Type B pancreatic cell (in vitro differentiated cells): ENCODE measurements at regions not wholly inside any gene's neighbourhood (a gene's known extent, or its start where the extent isn't known, plus 50 kb on each side); places are given as distances from the start of the nearest gene placed in this dataset.

ENCODE experiments used
- DNase-seq: peaks from one replicate; pipeline ENCODE4 v3.0.0; 2021; ENCODE audit warnings: mixed read lengths; ENCODE audit not compliant: unreplicated experiment; ENCODE audit errors: extremely low spot score
- H3K27ac Mint-ChIP-seq: 2 replicates; pipeline ENCODE4 v1.8.0; 2021; ENCODE audit warnings: mild to moderate bottlenecking, mixed read lengths
- H3K27me3 Mint-ChIP-seq: 2 replicates; pipeline ENCODE4 v1.8.0; 2021; ENCODE audit warnings: mixed read lengths
- H3K36me3 Mint-ChIP-seq: 2 replicates; pipeline ENCODE4 v1.8.0; 2021; ENCODE audit warnings: mixed read lengths
- H3K4me1 Mint-ChIP-seq: one replicate; pipeline ENCODE4 v1.8.0; 2021; ENCODE audit warnings: mixed read lengths; ENCODE audit not compliant: unreplicated experiment
- H3K4me3 Mint-ChIP-seq: 2 replicates; pipeline ENCODE4 v1.8.0; 2021; ENCODE audit warnings: mild to moderate bottlenecking, mixed read lengths
- H3K9me3 Mint-ChIP-seq: 2 replicates; pipeline ENCODE4 v1.8.0; 2021; ENCODE audit warnings: mixed read lengths
- TF ChIP-seq, protein P1 (sequence below): fragments of 200-600 bp; sonication (generic); conservative IDR thresholded peaks from 2 replicates; pipeline ENCODE4 v1.5.0; 2021; ENCODE audit warnings: antibody characterized with exemption, mild to moderate bottlenecking

DNA sequence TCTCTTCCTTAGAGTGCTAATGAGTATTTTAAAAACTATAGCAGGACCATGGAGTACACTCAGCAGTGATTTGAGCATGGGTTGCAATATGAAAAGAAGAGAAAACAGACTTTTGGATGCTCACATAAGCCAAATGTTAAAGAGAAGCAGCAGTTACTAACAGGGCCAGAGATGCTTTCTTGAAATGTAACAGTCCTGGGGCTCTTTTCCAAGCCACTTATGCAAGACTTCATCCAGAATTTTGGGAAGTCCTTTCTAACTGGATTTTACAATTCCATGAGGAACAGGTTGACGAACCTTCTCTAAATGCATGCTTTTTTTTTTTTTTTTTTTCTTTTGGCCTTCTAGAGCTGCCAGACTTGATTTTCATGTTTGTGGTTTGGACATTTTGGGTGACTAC is 282.0 kb downstream of the SEC23IP start:
- no peak overlapping the region for H3K27ac Mint-ChIP-seq
- H3K9me3 Mint-ChIP-seq = no peaks in the 10 kb centered on the region
- H3K4me1 Mint-ChIP-seq = no peaks in the 10 kb centered on the region
- H3K36me3 Mint-ChIP-seq = no peaks in the 10 kb centered on the region
- H3K4me3 Mint-ChIP-seq = no peak overlapping the region
- peaks cover 3% of the 10 kb centered on the region for H3K27me3 Mint-ChIP-seq
- TF ChIP-seq, protein P1, sequence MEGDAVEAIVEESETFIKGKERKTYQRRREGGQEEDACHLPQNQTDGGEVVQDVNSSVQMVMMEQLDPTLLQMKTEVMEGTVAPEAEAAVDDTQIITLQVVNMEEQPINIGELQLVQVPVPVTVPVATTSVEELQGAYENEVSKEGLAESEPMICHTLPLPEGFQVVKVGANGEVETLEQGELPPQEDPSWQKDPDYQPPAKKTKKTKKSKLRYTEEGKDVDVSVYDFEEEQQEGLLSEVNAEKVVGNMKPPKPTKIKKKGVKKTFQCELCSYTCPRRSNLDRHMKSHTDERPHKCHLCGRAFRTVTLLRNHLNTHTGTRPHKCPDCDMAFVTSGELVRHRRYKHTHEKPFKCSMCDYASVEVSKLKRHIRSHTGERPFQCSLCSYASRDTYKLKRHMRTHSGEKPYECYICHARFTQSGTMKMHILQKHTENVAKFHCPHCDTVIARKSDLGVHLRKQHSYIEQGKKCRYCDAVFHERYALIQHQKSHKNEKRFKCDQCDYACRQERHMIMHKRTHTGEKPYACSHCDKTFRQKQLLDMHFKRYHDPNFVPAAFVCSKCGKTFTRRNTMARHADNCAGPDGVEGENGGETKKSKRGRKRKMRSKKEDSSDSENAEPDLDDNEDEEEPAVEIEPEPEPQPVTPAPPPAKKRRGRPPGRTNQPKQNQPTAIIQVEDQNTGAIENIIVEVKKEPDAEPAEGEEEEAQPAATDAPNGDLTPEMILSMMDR = no peak
- no peak for DNase-seq

GRCh38 chr10:120177330-120177729 is 279.7 kb upstream of the PLPP4 start:
- TF ChIP-seq, protein P1 = no peak
- H3K27me3 Mint-ChIP-seq = peaks cover 2% of the 10 kb centered on the region
- no peak for DNase-seq
- H3K9me3 Mint-ChIP-seq = no peaks in the 10 kb centered on the region
- H3K36me3 Mint-ChIP-seq = no peaks in the 10 kb centered on the region
- no peaks in the 10 kb centered on the region for H3K4me1 Mint-ChIP-seq
- H3K27ac Mint-ChIP-seq = no peak overlapping the region
- H3K4me3 Mint-ChIP-seq = no peak overlapping the region

DNA sequence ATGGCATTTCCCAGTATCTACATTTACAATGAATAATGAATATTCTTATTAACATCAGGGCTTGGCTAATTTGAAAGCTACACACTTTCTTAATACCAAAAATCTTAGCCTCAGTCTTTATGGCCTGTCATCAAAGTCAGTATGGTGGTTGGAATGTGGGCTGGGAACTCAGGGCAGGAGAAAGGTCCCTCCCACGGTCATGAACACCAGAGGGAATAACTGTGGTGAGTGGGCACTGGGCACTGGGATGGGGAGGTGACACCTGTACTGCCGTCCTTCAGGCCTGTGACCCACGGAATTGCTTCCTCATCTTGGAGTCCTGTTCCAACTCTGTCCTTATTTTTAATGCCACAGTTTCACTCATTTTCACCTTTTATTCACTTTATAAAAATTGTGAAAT is 276.9 kb upstream of the PLPP4 start:
- no peak overlapping the region for H3K4me3 Mint-ChIP-seq
- TF ChIP-seq, protein P1 = no peak
- H3K27me3 Mint-ChIP-seq = peaks cover 2% of the 10 kb centered on the region
- no peak overlapping the region for H3K27ac Mint-ChIP-seq
- no peaks in the 10 kb centered on the region for H3K4me1 Mint-ChIP-seq
- no peak for DNase-seq
- H3K36me3 Mint-ChIP-seq = no peaks in the 10 kb centered on the region
- no peaks in the 10 kb centered on the region for H3K9me3 Mint-ChIP-seq

DNA sequence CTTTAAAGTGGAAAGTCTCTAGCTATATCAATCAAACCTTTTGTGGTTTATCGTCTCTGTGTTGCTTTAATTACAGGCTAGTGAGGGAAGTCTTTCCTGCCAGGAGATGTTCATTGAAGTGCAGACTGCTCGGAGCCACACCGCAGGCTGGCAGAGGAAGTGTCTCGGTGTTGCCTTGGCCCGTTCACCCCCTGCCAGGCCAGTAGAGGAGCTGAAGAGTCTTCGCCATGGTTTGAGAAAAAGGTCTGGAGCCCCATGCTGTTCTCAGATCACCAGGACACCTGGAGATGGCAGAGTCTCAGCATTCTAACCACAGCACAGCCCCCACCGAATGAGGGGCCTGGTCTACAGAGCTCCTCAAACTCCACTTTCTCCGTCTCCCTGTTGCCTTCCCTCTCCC is 275.9 kb upstream of the PLPP4 start:
- no peak for DNase-seq
- H3K4me1 Mint-ChIP-seq = no peaks in the 10 kb centered on the region
- TF ChIP-seq, protein P1 = no peak
- peaks cover 4% of the 10 kb centered on the region for H3K9me3 Mint-ChIP-seq
- no peak overlapping the region for H3K27ac Mint-ChIP-seq
- no peaks in the 10 kb centered on the region for H3K36me3 Mint-ChIP-seq
- H3K4me3 Mint-ChIP-seq = no peak overlapping the region
- peaks cover 7% of the 10 kb centered on the region for H3K27me3 Mint-ChIP-seq

GRCh38 chr10:120182431-120182830 is 274.6 kb upstream of the PLPP4 start:
- Mint-ChIP-seq H3K27me3 (peaks cover 7% of the 10 kb centered on the region), H3K36me3 (no peaks in the 10 kb centered on the region), H3K4me1 (no peaks in the 10 kb centered on the region), H3K4me3 (no peak overlapping the region), H3K9me3 (peaks cover 4% of the 10 kb centered on the region), H3K27ac (no peak overlapping the region)
- DNase-seq = no peak
- TF ChIP-seq, protein P1 = no peak

GRCh38 chr10:120183546-120183945 is 273.5 kb upstream of the PLPP4 start:
- peaks cover 7% of the 10 kb centered on the region for H3K27me3 Mint-ChIP-seq
- no peak overlapping the region for H3K4me3 Mint-ChIP-seq

More at GRCh38 chr10:120183546-120183945, 273.5 kb upstream of the PLPP4 start:
- no peak for DNase-seq
- Mint-ChIP-seq H3K4me1 (no peaks in the 10 kb centered on the region), H3K27ac (no peak overlapping the region), H3K9me3 (peaks cover 4% of the 10 kb centered on the region), H3K36me3 (no peaks in the 10 kb centered on the region)
- TF ChIP-seq, protein P1 = no peak
